PC-3 (cell line): ENCODE measurements at regions not wholly inside any gene's neighbourhood (a gene's known extent, or its start where the extent isn't known, plus 50 kb on each side); places are given as distances from the start of the nearest gene placed in this dataset.

Experiments
- EZH2 ChIP-seq: fragments of 300-600 bp; sonication (generic); IDR thresholded peaks from one replicate; pipeline ENCODE4 v1.6.1; 2017; ENCODE audit warnings: antibody characterized with exemption, mild to moderate bottlenecking, low read length; ENCODE audit not compliant: unreplicated experiment
- EZH2phosphoT487 ChIP-seq: fragments of 300-600 bp; sonication (generic); IDR thresholded peaks from 2 replicates; pipeline ENCODE4 v1.6.1; 2018; ENCODE audit warnings: mild to moderate bottlenecking, antibody characterized with exemption, low read length, borderline replicate concordance

- no peak for TF ChIP-seq EZH2
- TF ChIP-seq EZH2phosphoT487: no peak
These were observed 531.0 kb upstream of the SALL3 start for GRCh38 chr18:78448591-78448990.
